ENCODE measurements at regions not wholly inside any gene's neighbourhood (a gene's known extent, or its start where the extent isn't known, plus 50 kb on each side); places are given as distances from the start of the nearest gene placed in this dataset.

DNA sequence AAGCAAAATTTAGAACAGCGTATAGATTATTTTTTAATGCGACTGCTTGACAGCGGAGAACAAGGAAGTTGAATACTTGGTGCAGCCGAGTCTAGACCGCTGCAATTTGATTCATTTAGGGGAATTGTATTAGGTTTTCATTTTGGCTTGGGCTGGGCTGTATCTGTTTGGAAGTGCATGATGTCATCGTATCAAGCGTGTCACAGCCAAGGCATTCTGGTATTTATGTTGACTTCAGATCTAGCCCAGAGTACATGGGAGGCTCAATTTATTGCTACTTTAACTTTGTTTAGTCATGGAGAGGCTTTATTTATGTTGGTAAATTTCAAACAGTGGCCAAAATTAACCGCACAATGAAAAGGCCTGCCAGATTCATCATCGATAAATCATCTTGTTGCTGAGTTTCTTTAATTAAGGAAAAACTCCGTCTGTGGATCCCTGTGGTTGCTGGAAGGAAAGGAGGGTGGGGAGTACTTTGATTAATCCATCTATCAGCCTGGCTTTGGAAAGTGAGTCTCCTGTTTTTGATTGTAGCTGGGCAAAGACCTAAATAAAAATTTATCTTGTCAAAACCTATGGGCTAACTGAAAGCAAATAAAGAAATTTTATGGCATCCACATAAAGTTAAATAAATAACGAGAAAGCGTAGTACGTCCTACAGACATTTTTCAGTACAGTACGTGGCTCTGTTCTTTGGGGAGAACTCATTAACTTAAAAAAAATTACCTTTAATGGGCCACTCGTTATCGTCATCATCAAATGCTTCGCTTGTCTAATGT is 230.4 kb upstream of the SPRED2 start:
- TF ChIP-seq, protein P1, sequence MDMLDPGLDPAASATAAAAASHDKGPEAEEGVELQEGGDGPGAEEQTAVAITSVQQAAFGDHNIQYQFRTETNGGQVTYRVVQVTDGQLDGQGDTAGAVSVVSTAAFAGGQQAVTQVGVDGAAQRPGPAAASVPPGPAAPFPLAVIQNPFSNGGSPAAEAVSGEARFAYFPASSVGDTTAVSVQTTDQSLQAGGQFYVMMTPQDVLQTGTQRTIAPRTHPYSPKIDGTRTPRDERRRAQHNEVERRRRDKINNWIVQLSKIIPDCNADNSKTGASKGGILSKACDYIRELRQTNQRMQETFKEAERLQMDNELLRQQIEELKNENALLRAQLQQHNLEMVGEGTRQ (IDR thresholded peaks at IDR 0.05; ENCODE audit: low read length): no peak
- no peak for TF ChIP-seq TCF12 (IDR thresholded peaks at IDR 0.05; ENCODE audit: low read depth, low read length)
